GM19395 (cell line): ENCODE measurements at regions not wholly inside any gene's neighbourhood (a gene's known extent, or its start where the extent isn't known, plus 50 kb on each side); places are given as distances from the start of the nearest gene placed in this dataset.
"Not testable (repeated sequence)": the region's sequence is repeated elsewhere in the genome, so short reads cannot be mapped to it uniquely, and the experiment has no call there.

Experiments
- ATAC-seq: cut with Tn5 transposase; IDR thresholded peaks from one replicate; pipeline ENCODE4 v1.9.1; 2021; ENCODE audit warnings: mild to moderate bottlenecking, moderate library complexity; ENCODE audit not compliant: unreplicated experiment

- no peak for ATAC-seq
Observed at GRCh38 chr7:34575006-34575405, 83.0 kb upstream of the NPSR1 start.

- not testable (repeated sequence) for ATAC-seq
Observed at GRCh38 chr7:34577934-34578333, 80.1 kb upstream of the NPSR1 start.

GRCh38 chr7:34581698-34582097 lies 76.3 kb upstream of the NPSR1 start:
- not testable (repeated sequence) for ATAC-seq

- no peak for ATAC-seq
Observed at GRCh38 chr7:34584526-34584925, 73.5 kb upstream of the NPSR1 start.

DNA sequence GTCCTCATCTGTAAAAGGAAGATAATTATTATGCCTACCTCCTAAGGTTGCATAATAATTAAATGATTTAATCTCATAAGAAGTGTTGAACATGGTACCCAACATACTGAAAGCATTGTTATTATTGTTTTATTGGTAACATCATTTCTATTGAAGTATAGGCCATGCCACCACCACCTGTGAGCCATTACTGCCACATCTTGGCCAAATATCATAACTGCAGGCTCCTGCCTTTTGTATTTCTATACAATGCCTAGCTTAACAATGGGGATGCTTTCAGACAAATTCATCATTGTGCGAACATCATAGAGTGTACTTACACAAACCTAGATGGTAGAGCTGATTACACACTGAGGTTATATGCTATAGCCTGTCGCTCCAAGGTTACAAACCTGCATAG lies 61.1 kb upstream of the NPSR1 start:
- no peak for ATAC-seq

DNA sequence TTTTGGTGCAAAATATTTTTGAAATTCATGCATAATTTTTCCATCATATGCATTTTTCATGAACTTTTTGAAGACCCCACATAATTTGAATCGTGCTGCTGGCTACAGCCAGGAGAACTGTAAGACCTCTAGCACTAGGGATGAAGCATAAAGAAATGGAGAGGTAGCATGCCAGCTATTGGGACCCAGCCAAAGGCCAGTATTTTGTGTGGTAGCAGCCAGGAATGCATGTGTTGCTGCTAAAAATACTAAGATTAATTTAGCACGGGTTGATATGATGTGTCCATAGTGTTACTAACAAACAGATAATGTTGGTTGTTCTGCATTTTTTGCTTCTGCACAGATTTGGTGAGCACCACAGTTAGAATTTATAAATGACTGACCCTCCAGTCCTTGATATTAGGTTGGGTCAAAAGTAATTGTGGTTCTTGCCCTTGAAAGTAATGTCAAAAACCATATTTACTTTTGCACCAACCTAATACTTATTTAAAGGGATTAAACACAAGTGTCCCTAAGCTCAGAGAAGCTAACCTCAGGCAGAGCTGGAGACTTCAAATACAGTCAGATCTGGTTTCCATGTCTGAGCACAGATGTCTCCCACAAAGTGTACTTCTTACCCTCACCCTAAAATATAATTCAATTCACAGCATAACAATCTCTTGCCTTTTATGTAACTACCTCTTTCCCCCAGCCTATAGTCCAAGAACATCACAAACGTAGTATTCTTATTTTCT lies 54.1 kb upstream of the NPSR1 start:
- no peak for ATAC-seq
